Body of pancreas (tissue), 4 donors: ENCODE measurements at regions not wholly inside any gene's neighbourhood (a gene's known extent, or its start where the extent isn't known, plus 50 kb on each side); places are given as distances from the start of the nearest gene placed in this dataset.

Experiments used
- ATAC-seq: fragments of 150-250 bp; one replicate; pipeline ENCODE4 v1.9.1; 2016
- DNase-seq, 4 donors: peaks; one replicate each; pipeline ENCODE4 v3.0.0-alpha.2; 2019
- H3K27ac ChIP-seq, 4 donors: fragments of 200-600 bp; sonication (generic); 1 replicate in 3 of 4; 2 replicates in 1 of 4; pipeline versions ENCODE4 v1.5.1 to v1.6.1; 2016 to 2019; ENCODE audit warnings: mild to moderate bottlenecking in 1 of 4, mixed read lengths in 1 of 4, moderate library complexity in 1 of 4
- H3K27me3 ChIP-seq, 2 donors: fragments of 200-600 bp; sonication (generic); one replicate each; pipeline ENCODE4 v1.6.0; 2016; ENCODE audit warnings: mild to moderate bottlenecking in 1 of 2
- H3K36me3 ChIP-seq, 2 donors: fragments of 200-600 bp; sonication (generic); replicated peaks in 1 of 2; 2 replicates each; pipeline ENCODE4 v1.5.1; 2016; ENCODE audit warnings: low read depth in 2 of 2; ENCODE audit not compliant: insufficient read depth in 1 of 2
- H3K4me1 ChIP-seq: fragments of 200-600 bp; sonication (generic); one replicate; pipeline ENCODE4 v1.6.0; 2016
- H3K4me3 ChIP-seq, 2 donors: fragments of 200-600 bp; sonication (generic); 1 replicate in 1 of 2; 2 replicates in 1 of 2; pipeline ENCODE4 v1.5.1; 2016 to 2019
- H3K9me3 ChIP-seq, 3 donors: fragments of 200-600 bp; sonication (generic); 1 replicate in 2 of 3; 2 replicates in 1 of 3; pipeline ENCODE4 v1.5.1; 2016
- CTCF ChIP-seq, 7 experiments: fragments of 450-650 bp in 4 of 7; fragments of 200-600 bp in 3 of 7; sonication (generic) in 3 of 7; IDR thresholded peaks; one replicate each; pipeline ENCODE4 v1.5.1; 2016 to 2019; ENCODE audit warnings: antibody characterized with exemption in 7 of 7
- POLR2A ChIP-seq, 3 donors: fragments of 450-650 bp; IDR thresholded peaks; one replicate each; pipeline ENCODE4 v1.6.1; 2016; ENCODE audit warnings: antibody characterized with exemption in 3 of 3, mild to moderate bottlenecking in 2 of 3
- WGBS, 2 donors: methylation state at CpG; one replicate each; pipeline ENCODE4 v1.1.5; 2017; 5-methylcytosine and 5-hydroxymethylcytosine counted together
- intact Hi-C: fragments of 100-400 bp; cut with DNase I; formaldehyde crosslinking; loops from one replicate; pipeline ENCODE4 v1.15.1; 2023

- no peaks in the 10 kb centered on the region for H3K36me3 ChIP-seq
- no peaks in the 10 kb centered on the region for H3K27me3 ChIP-seq
- WGBS, 2 donors: 86 to 91% methylated on average over 7 of the region's 7 CpGs
- no peak overlapping the region for H3K4me3 ChIP-seq
- TF ChIP-seq CTCF (IDR thresholded peaks at IDR 0.05) (no peak), POLR2A (IDR thresholded peaks at IDR 0.05) (no peak)
- no peaks in the 10 kb centered on the region for H3K4me1 ChIP-seq
- DNase-seq (no peak), ATAC-seq (no peak)
- intact Hi-C loops: no loop called here
- H3K9me3 ChIP-seq: no peaks in the 10 kb centered on the region
- no peak overlapping the region for H3K27ac ChIP-seq
Measured at GRCh38 chr12:24447678-24448077, 498.2 kb upstream of the SOX5 start.

GRCh38 chr12:24446287-24446686 lies 496.8 kb upstream of the SOX5 start:
- DNase-seq (no peak), ATAC-seq (no peak)
- intact Hi-C loops: no loop called here
- H3K4me3 ChIP-seq: no peak overlapping the region
- H3K36me3 ChIP-seq: no peaks in the 10 kb centered on the region
- no peaks in the 10 kb centered on the region for H3K9me3 ChIP-seq
- no peak for TF ChIP-seq CTCF (IDR thresholded peaks at IDR 0.05)
- TF ChIP-seq POLR2A (IDR thresholded peaks at IDR 0.05): no peak
- H3K27ac ChIP-seq: no peak overlapping the region
- H3K27me3 ChIP-seq: no peaks in the 10 kb centered on the region
- no peaks in the 10 kb centered on the region for H3K4me1 ChIP-seq

- Histone ChIP-seq H3K4me3 (no peak overlapping the region), H3K9me3 (no peaks in the 10 kb centered on the region), H3K27me3 (no peaks in the 10 kb centered on the region), H3K27ac (no peak overlapping the region), H3K36me3 (no peaks in the 10 kb centered on the region), H3K4me1 (no peaks in the 10 kb centered on the region)
- intact Hi-C loops: no loop called here
- no peak for DNase-seq
- no peak for ATAC-seq
- 72 to 86% methylated on average over 2 of the region's 2 CpGs for WGBS, 2 donors
- no peak for TF ChIP-seq CTCF (IDR thresholded peaks at IDR 0.05)
- TF ChIP-seq POLR2A (IDR thresholded peaks at IDR 0.05): no peak
Measured at GRCh38 chr12:24444634-24445033, 495.2 kb upstream of the SOX5 start.

GRCh38 chr12:24441458-24441857 lies 492.0 kb upstream of the SOX5 start:
- Histone ChIP-seq H3K27me3 (no peaks in the 10 kb centered on the region), H3K4me3 (no peak overlapping the region), H3K36me3 (no peaks in the 10 kb centered on the region), H3K4me1 (no peaks in the 10 kb centered on the region), H3K9me3 (no peaks in the 10 kb centered on the region), H3K27ac (no peak overlapping the region)
- no peak for TF ChIP-seq POLR2A (IDR thresholded peaks at IDR 0.05)
- no peak for TF ChIP-seq CTCF (IDR thresholded peaks at IDR 0.05)
- DNase-seq (no peak), ATAC-seq (no peak)
- WGBS, 2 donors: 50 to 59% methylated on average over 4 of the region's 4 CpGs
- intact Hi-C loops: no loop called here

- Histone ChIP-seq H3K36me3 (no peaks in the 10 kb centered on the region), H3K9me3 (no peaks in the 10 kb centered on the region), H3K27me3 (no peaks in the 10 kb centered on the region), H3K4me3 (no peak overlapping the region), H3K27ac (no peak overlapping the region), H3K4me1 (no peaks in the 10 kb centered on the region)
- intact Hi-C loops: no loop called here
- DNase-seq (no peak), ATAC-seq (no peak)
- TF ChIP-seq POLR2A (IDR thresholded peaks at IDR 0.05) (no peak), CTCF (IDR thresholded peaks at IDR 0.05) (no peak)
- WGBS, 2 donors: 34 to 42% methylated on average over 4 of the region's 4 CpGs
Measured at GRCh38 chr12:24436667-24437066, 487.2 kb upstream of the SOX5 start.
